ENCODE measurements at regions not wholly inside any gene's neighbourhood (a gene's known extent, or its start where the extent isn't known, plus 50 kb on each side); places are given as distances from the start of the nearest gene placed in this dataset.
A peak's percentile ranks its signal among the peaks of the same experiment; 100 is the strongest.
"Not testable (repeated sequence)": the region's sequence is repeated elsewhere in the genome, so short reads cannot be mapped to it uniquely, and the experiment has no call there.

DNA sequence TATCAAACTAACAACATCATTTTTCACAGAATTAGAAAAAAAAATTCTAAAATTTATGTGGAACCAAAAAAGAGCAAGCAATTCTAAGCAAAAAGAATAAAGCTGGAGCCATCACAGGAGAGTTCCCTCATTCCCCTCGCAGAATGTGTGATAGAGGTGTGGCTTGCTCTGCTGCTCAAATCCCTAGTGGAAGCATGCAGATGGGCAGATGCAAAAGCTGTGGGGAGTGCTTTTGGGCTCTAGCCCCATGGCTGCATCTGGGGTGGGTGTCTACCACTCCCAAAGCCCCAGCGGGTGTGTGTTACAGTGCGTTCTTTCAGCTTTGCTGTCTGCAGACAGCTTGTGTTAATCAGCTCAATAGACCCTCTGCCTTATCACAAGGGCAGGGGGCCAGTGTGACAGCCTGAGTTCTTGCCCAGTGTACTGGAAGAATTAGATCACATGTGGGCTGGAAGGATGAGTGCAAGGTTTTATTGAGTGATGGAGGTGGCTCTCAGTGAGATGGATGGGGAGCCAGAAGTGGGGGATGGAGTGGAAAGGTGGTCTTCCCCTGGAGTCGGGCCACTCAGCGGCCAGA lies 575.9 kb upstream of the LRRN3 start:
- not testable (repeated sequence) for H3K4me3 ChIP-seq; H3K27me3 ChIP-seq (replicated peaks); DNase-seq (ENCODE audit: low read depth in 1 of 2, low spot score in 2 of 2); H3K36me3 ChIP-seq; H3K4me1 ChIP-seq (replicated peaks); H3K9me3 ChIP-seq (replicated peaks); H3K27ac ChIP-seq

DNA sequence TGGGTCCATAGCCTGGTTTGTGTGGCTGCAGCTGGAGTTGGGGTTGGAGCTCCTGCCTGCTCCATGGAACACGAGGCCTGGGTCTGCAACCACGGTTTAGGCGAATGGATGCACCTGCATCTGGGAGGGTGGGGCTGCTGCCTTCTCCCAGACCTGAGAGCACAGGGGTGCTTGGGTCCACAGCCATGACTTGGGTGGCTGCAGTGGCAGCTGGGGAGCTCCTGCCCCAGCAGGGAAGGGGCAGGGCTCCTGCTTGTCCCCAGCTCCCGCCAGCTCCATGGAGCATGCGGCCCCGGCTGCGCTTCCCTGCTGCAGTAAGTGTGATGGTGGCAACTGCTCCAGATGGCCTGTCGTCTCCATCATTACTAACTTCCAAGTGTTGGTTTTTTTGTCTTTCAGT lies 571.1 kb upstream of the LRRN3 start:
- Histone ChIP-seq H3K27ac (no peak overlapping the region), H3K36me3 (no peaks in the 10 kb centered on the region), H3K9me3 (replicated peaks) (no peaks in the 10 kb centered on the region; the same call in 1 of the 2 replicates), H3K4me3 (no peak overlapping the region), H3K4me1 (replicated peaks) (no peaks in the 10 kb centered on the region), H3K27me3 (replicated peaks) (no peaks in the 10 kb centered on the region)
- no peak for DNase-seq (ENCODE audit: low read depth in 1 of 2, low spot score in 2 of 2)

GRCh38 chr7:110521357-110521911 lies 569.5 kb upstream of the LRRN3 start:
- Histone ChIP-seq H3K27me3 (replicated peaks) (no peaks in the 10 kb centered on the region), H3K4me3 (no peak overlapping the region), H3K9me3 (replicated peaks) (no peaks in the 10 kb centered on the region; the same call in 1 of the 2 replicates), H3K27ac (no peak overlapping the region), H3K36me3 (no peaks in the 10 kb centered on the region), H3K4me1 (replicated peaks) (no peaks in the 10 kb centered on the region)
- no peak for DNase-seq (ENCODE audit: low read depth in 1 of 2, low spot score in 2 of 2)

- Histone ChIP-seq H3K9me3 (replicated peaks) (no peaks in the 10 kb centered on the region; the same call in 1 of the 2 replicates), H3K4me3 (no peak overlapping the region), H3K36me3 (no peaks in the 10 kb centered on the region), H3K4me1 (replicated peaks) (no peaks in the 10 kb centered on the region), H3K27ac (peak overlapping the region; percentile 51), H3K27me3 (replicated peaks) (no peaks in the 10 kb centered on the region)
- no peak for DNase-seq (ENCODE audit: low read depth in 1 of 2, low spot score in 2 of 2)
Observed at GRCh38 chr7:110522061-110522760, 568.7 kb upstream of the LRRN3 start.

GRCh38 chr7:110522761-110523200 lies 568.1 kb upstream of the LRRN3 start:
- DNase-seq (ENCODE audit: low read depth in 1 of 2, low spot score in 2 of 2), result peak in 1 of 2 experiments; percentile 37

GRCh38 chr7:110529175-110529574 lies 561.8 kb upstream of the LRRN3 start:
- Histone ChIP-seq H3K36me3 (no peaks in the 10 kb centered on the region), H3K4me3 (no peak overlapping the region), H3K4me1 (replicated peaks) (peaks cover 7% of the 10 kb centered on the region), H3K27me3 (replicated peaks) (no peaks in the 10 kb centered on the region), H3K9me3 (replicated peaks) (no peaks in the 10 kb centered on the region; the same call in 1 of the 2 replicates), H3K27ac (no peak overlapping the region)
- DNase-seq (ENCODE audit: low read depth in 1 of 2, low spot score in 2 of 2), result no peak

More at GRCh38 chr7:110522761-110523200, 568.1 kb upstream of the LRRN3 start:
- Histone ChIP-seq H3K27me3 (replicated peaks) (no peaks in the 10 kb centered on the region), H3K4me1 (replicated peaks) (no peaks in the 10 kb centered on the region), H3K36me3 (no peaks in the 10 kb centered on the region), H3K9me3 (replicated peaks) (no peaks in the 10 kb centered on the region; the same call in 1 of the 2 replicates), H3K27ac (peak overlapping the region; percentile 51), H3K4me3 (no peak overlapping the region)

DNA sequence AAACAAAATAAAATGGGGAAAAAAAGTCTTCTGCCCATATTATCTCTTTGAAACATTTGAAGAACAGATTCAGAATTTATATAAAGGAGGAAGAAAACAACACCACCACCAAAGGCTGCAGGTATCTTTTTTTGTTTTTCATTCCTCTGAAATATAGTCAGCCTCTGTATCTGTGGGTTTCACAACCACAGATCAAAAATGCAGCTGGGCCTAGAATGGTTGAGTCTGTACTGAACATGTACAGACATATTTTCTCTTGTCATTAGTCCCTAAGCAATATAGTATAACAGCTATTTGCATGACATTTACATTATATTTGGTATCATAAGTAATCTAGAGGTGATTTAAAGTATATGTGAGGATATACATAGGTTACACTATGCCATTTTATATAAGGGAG lies 559.7 kb upstream of the LRRN3 start:
- DNase-seq (ENCODE audit: low read depth in 1 of 2, low spot score in 2 of 2), result no peak

GRCh38 chr7:110534241-110534931 lies 556.5 kb upstream of the LRRN3 start:
- DNase-seq (ENCODE audit: low read depth in 1 of 2, low spot score in 2 of 2), result peak; percentile 42 to 47
- peak overlapping the region; percentile 34 for H3K27ac ChIP-seq
- H3K9me3 ChIP-seq (replicated peaks), result no peaks in the 10 kb centered on the region
- H3K4me1 ChIP-seq (replicated peaks), result peaks cover 14% of the 10 kb centered on the region
- H3K36me3 ChIP-seq, result no peaks in the 10 kb centered on the region
- H3K27me3 ChIP-seq (replicated peaks), result no peaks in the 10 kb centered on the region
- no peak overlapping the region for H3K4me3 ChIP-seq

More for the DNA sequence above, 559.7 kb upstream of the LRRN3 start:
- H3K4me3 ChIP-seq, result no peak overlapping the region
- no peaks in the 10 kb centered on the region for H3K9me3 ChIP-seq (replicated peaks)
- H3K4me1 ChIP-seq (replicated peaks), result peaks cover 14% of the 10 kb centered on the region
- H3K36me3 ChIP-seq, result no peaks in the 10 kb centered on the region
- H3K27me3 ChIP-seq (replicated peaks), result no peaks in the 10 kb centered on the region
- no peak overlapping the region for H3K27ac ChIP-seq

GRCh38 chr7:110539216-110539615 lies 551.7 kb upstream of the LRRN3 start:
- peaks cover 33% of the 10 kb centered on the region for H3K4me1 ChIP-seq (replicated peaks)
- no peaks in the 10 kb centered on the region for H3K36me3 ChIP-seq
- no peak overlapping the region for H3K27ac ChIP-seq
- no peaks in the 10 kb centered on the region for H3K9me3 ChIP-seq (replicated peaks)
- H3K4me3 ChIP-seq, result no peak overlapping the region
- no peaks in the 10 kb centered on the region for H3K27me3 ChIP-seq (replicated peaks)
- no peak for DNase-seq (ENCODE audit: low read depth in 1 of 2, low spot score in 2 of 2)

DNA sequence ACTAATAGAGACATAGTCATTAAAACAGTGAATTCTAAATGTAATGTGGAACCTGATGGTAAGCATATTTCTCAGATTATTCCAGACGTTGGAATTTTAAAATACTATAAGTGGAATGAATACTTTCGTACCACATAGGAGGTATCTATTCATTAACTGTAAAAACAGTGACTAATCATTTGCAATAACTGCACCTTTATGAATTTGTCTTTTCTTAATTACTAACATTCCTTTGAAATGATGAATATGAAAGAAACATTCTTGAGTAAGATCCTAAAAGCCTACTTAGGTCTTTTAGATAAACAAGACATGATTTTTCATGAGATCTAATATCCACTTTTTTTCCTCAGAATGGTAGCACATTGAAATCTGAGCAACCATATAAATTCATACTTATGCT lies 549.0 kb upstream of the LRRN3 start:
- no peak overlapping the region for H3K4me3 ChIP-seq
- peak overlapping the region; percentile 60 for H3K27ac ChIP-seq
- no peaks in the 10 kb centered on the region for H3K27me3 ChIP-seq (replicated peaks)
- DNase-seq (ENCODE audit: low read depth in 1 of 2, low spot score in 2 of 2), result peak in 1 of 2 experiments; percentile 34
- H3K9me3 ChIP-seq (replicated peaks), result no peaks in the 10 kb centered on the region
- peaks cover 30% of the 10 kb centered on the region for H3K4me1 ChIP-seq (replicated peaks)
- no peaks in the 10 kb centered on the region for H3K36me3 ChIP-seq

DNA sequence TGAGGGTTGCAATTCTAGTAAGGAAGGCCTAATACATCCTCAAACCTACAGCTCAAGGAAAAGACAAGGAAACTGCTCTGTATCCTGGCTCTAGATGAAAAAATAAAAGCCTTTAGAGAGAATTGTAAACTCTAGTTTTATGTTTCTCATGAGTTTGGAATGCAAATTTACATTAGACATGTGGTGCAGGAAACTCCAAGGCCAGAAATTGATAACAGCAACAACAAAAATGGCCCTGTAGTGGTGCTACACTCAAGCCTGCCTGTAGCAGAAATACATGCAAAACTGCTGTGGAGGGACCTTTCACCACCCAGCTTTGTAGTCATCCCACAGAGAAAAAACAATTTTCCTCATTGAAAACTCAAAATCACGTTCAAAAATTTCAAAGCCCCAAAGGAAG lies 546.7 kb upstream of the LRRN3 start:
- H3K27ac ChIP-seq, result peak overlapping the region; percentile 60
- H3K27me3 ChIP-seq (replicated peaks), result no peaks in the 10 kb centered on the region
- peaks cover 30% of the 10 kb centered on the region for H3K4me1 ChIP-seq (replicated peaks)
- DNase-seq (ENCODE audit: low read depth in 1 of 2, low spot score in 2 of 2), result peak in 1 of 2 experiments; percentile 15
- H3K36me3 ChIP-seq, result no peaks in the 10 kb centered on the region
- no peaks in the 10 kb centered on the region for H3K9me3 ChIP-seq (replicated peaks)
- no peak overlapping the region for H3K4me3 ChIP-seq

- peaks cover 12% of the 10 kb centered on the region for H3K4me1 ChIP-seq (replicated peaks)
- H3K27me3 ChIP-seq (replicated peaks), result no peaks in the 10 kb centered on the region
- H3K4me3 ChIP-seq, result no peak overlapping the region
- no peaks in the 10 kb centered on the region for H3K9me3 ChIP-seq (replicated peaks)
- H3K36me3 ChIP-seq, result no peaks in the 10 kb centered on the region
- H3K27ac ChIP-seq, result no peak overlapping the region
- no peak for DNase-seq (ENCODE audit: low read depth in 1 of 2, low spot score in 2 of 2)
Observed at GRCh38 chr7:110548372-110548771, 542.6 kb upstream of the LRRN3 start.

- Histone ChIP-seq H3K4me3 (no peak overlapping the region), H3K9me3 (replicated peaks) (no peaks in the 10 kb centered on the region), H3K27ac (no peak overlapping the region), H3K36me3 (no peaks in the 10 kb centered on the region), H3K4me1 (replicated peaks) (no peaks in the 10 kb centered on the region), H3K27me3 (replicated peaks) (no peaks in the 10 kb centered on the region)
- no peak for DNase-seq (ENCODE audit: low read depth in 1 of 2, low spot score in 2 of 2)
Observed at GRCh38 chr7:110557136-110557535, 533.8 kb upstream of the LRRN3 start.

DNA sequence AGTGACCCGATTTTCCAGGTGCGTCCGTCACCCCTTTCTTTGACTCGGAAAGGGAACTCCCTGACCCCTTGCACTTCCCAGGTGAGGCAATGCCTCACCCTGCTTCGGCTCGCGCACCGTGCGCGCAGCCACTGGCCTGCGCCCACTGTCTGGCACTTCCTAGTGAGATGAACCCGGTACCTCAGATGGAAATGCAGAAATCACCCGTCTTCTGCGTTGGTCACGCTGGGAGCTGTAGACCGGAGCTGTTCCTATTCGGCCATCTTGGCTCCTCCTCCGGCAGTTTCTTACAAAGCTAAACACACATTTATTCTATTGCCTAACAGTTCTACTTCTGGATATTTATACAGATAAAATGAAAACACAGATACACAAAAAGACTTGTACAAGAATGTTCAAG lies 527.6 kb upstream of the LRRN3 start:
- not testable (repeated sequence) for H3K4me3 ChIP-seq; H3K9me3 ChIP-seq (replicated peaks); H3K36me3 ChIP-seq; DNase-seq (ENCODE audit: low read depth in 1 of 2, low spot score in 2 of 2); H3K27me3 ChIP-seq (replicated peaks); H3K4me1 ChIP-seq (replicated peaks); H3K27ac ChIP-seq
